H9 (cell line): ENCODE measurements at regions not wholly inside any gene's neighbourhood (a gene's known extent, or its start where the extent isn't known, plus 50 kb on each side); places are given as distances from the start of the nearest gene placed in this dataset.

Source experiments
- DNase-seq: peaks from one replicate; pipeline ENCODE4 v3.0.0-alpha.2; 2017
- H2AFZ ChIP-seq: one replicate; pipeline ENCODE4 v1.6.1; 2013; ENCODE audit warnings: mild to moderate bottlenecking, low read length, control low read depth, moderate library complexity
- H2AK5ac ChIP-seq: 2 replicates; pipeline ENCODE4 v1.6.1; 2013; ENCODE audit warnings: low read length, control low read depth, mixed read lengths; ENCODE audit not compliant: insufficient read length
- H2BK120ac ChIP-seq: one replicate; pipeline ENCODE4 v1.6.1; 2013; ENCODE audit warnings: low read depth, mild to moderate bottlenecking, low read length, control low read depth, inconsistent platforms; ENCODE audit not compliant: poor library complexity, severe bottlenecking
- H2BK12ac ChIP-seq: 2 replicates; pipeline ENCODE4 v1.6.1; 2013; ENCODE audit warnings: low read length, control low read depth, mixed read lengths, low read depth; ENCODE audit not compliant: insufficient read length
- H2BK15ac ChIP-seq: 2 replicates; pipeline ENCODE4 v1.6.1; 2013; ENCODE audit warnings: low read depth, low read length, control low read depth
- H2BK20ac ChIP-seq: one replicate; pipeline ENCODE4 v1.6.1; 2013; ENCODE audit warnings: low read depth, mild to moderate bottlenecking, low read length, control low read depth, inconsistent platforms; ENCODE audit not compliant: poor library complexity, severe bottlenecking
- H2BK5ac ChIP-seq: 2 replicates; pipeline ENCODE4 v1.6.1; 2013; ENCODE audit warnings: low read length, control low read depth, mixed read lengths; ENCODE audit not compliant: insufficient read length
- H3K14ac ChIP-seq: 2 replicates; pipeline ENCODE4 v1.6.1; 2013; ENCODE audit warnings: low read length, control low read depth; ENCODE audit not compliant: insufficient read depth
- H3K18ac ChIP-seq: 2 replicates; pipeline ENCODE4 v1.6.1; 2013; ENCODE audit warnings: low read depth, mild to moderate bottlenecking, mixed read lengths, low read length, control low read depth; ENCODE audit not compliant: insufficient read length
- H3K23ac ChIP-seq: 2 replicates; pipeline ENCODE4 v1.6.1; 2013; ENCODE audit warnings: low read length, control low read depth, mixed read lengths, low read depth; ENCODE audit not compliant: insufficient read length
- H3K23me2 ChIP-seq: 2 replicates; pipeline ENCODE4 v1.6.1; 2013; ENCODE audit warnings: low read depth, mild to moderate bottlenecking, mixed read lengths, low read length, control low read depth; ENCODE audit not compliant: insufficient read length, poor library complexity, severe bottlenecking
- H3K27ac ChIP-seq: 2 replicates; pipeline ENCODE4 v1.5.1; 2013; ENCODE audit warnings: low read length, control low read depth, mixed read lengths, low read depth; ENCODE audit not compliant: insufficient read length
- H3K27me3 ChIP-seq: 2 replicates; pipeline ENCODE4 v1.6.1; 2013; ENCODE audit warnings: low read length, control low read depth, inconsistent platforms; ENCODE audit not compliant: insufficient read depth
- H3K4ac ChIP-seq: 2 replicates; pipeline ENCODE4 v1.6.1; 2013; ENCODE audit warnings: low read depth, mild to moderate bottlenecking, control low read depth, inconsistent platforms, low read length, moderate library complexity
- H3K4me1 ChIP-seq: 2 replicates; pipeline ENCODE4 v1.6.1; 2013; ENCODE audit warnings: low read length, control low read depth, inconsistent platforms; ENCODE audit not compliant: insufficient read depth
- H3K4me2 ChIP-seq: 2 replicates; pipeline ENCODE4 v1.6.1; 2013; ENCODE audit warnings: low read length, control low read depth, mixed read lengths; ENCODE audit not compliant: insufficient read length, insufficient read depth
- H3K56ac ChIP-seq: 2 replicates; pipeline ENCODE4 v1.6.1; 2013; ENCODE audit warnings: low read depth, mild to moderate bottlenecking, mixed read lengths, low read length, control low read depth; ENCODE audit not compliant: insufficient read length
- H3K79me1 ChIP-seq: 2 replicates; pipeline ENCODE4 v1.6.1; 2013; ENCODE audit warnings: low read depth, mild to moderate bottlenecking, moderate library complexity, low read length, control low read depth, inconsistent platforms; ENCODE audit not compliant: insufficient read depth, poor library complexity, severe bottlenecking
- H3K79me2 ChIP-seq: 2 replicates; pipeline ENCODE4 v1.6.1; 2013; ENCODE audit warnings: low read length, control low read depth, inconsistent platforms; ENCODE audit not compliant: insufficient read depth
- H3K9ac ChIP-seq: 2 replicates; pipeline ENCODE4 v1.6.1; 2013; ENCODE audit warnings: low read length, control low read depth, mixed read lengths; ENCODE audit not compliant: insufficient read length; ENCODE audit errors: extremely low read depth
- H3K9me3 ChIP-seq: one replicate; pipeline ENCODE4 v1.6.1; 2013; ENCODE audit warnings: low read depth, low read length, inconsistent platforms; ENCODE audit not compliant: control insufficient read depth
- H3T11ph ChIP-seq: one replicate; pipeline ENCODE4 v1.6.1; 2013; ENCODE audit warnings: mild to moderate bottlenecking, low read length, control low read depth, inconsistent platforms
- H4K20me1 ChIP-seq: one replicate; pipeline ENCODE4 v1.6.1; 2013; ENCODE audit not compliant: control insufficient read depth, insufficient read length, insufficient read depth
- H4K5ac ChIP-seq: 2 replicates; pipeline ENCODE4 v1.6.1; 2013; ENCODE audit warnings: low read depth, mild to moderate bottlenecking, mixed read lengths, low read length, control low read depth; ENCODE audit not compliant: insufficient read length
- H4K8ac ChIP-seq: replicated peaks from 2 replicates; pipeline ENCODE4 v1.6.1; 2013; ENCODE audit warnings: low read length, control low read depth, mixed read lengths, low read depth; ENCODE audit not compliant: insufficient read length
- H4K91ac ChIP-seq: 2 replicates; pipeline ENCODE4 v1.6.1; 2013; ENCODE audit warnings: low read depth, mild to moderate bottlenecking, moderate library complexity, mixed read lengths, low read length, control low read depth; ENCODE audit not compliant: insufficient read length
- H3K27ac Mint-ChIP-seq, 3 experiments: 2 replicates in 2 of 3; 3 replicates in 1 of 3; pipeline ENCODE4 v1.8.0; 2020 to 2021; ENCODE audit warnings: mixed read lengths in 3 of 3, mild to moderate bottlenecking in 1 of 3, moderate library complexity in 1 of 3
- H3K27me3 Mint-ChIP-seq: 2 replicates; pipeline ENCODE4 v1.8.0; 2021; ENCODE audit warnings: low read depth, mild to moderate bottlenecking, moderate library complexity, mixed read lengths
- H3K36me3 Mint-ChIP-seq, 3 experiments: 2 replicates in 2 of 3; 3 replicates in 1 of 3; pipeline ENCODE4 v1.8.0; 2020 to 2021; ENCODE audit warnings: low read depth in 3 of 3, mixed read lengths in 3 of 3; ENCODE audit not compliant: insufficient read depth in 1 of 3
- H3K4me1 Mint-ChIP-seq, 2 experiments: 2 replicates each; pipeline ENCODE4 v1.8.0; 2020; ENCODE audit warnings: mixed read lengths in 2 of 2
- H3K4me3 Mint-ChIP-seq, 2 experiments: 2 replicates in 1 of 2; 3 replicates in 1 of 2; pipeline ENCODE4 v1.8.0; 2020 to 2021; ENCODE audit warnings: mild to moderate bottlenecking in 2 of 2, mixed read lengths in 2 of 2, moderate library complexity in 1 of 2
- H3K9me3 Mint-ChIP-seq, 2 experiments: 2 replicates in 1 of 2; 3 replicates in 1 of 2; pipeline ENCODE4 v1.8.0; 2020; ENCODE audit warnings: mild to moderate bottlenecking in 2 of 2, mixed read lengths in 2 of 2, moderate library complexity in 1 of 2
- WGBS: extraction: QIAGEN DNeasy Blood & Tissue Kit; methylation state at CpG from one replicate; pipeline ENCODE4 v1.1.7; 2013; ENCODE audit warnings: missing lambda C conversion rate, low lambda C conversion rate, mixed read lengths; ENCODE audit not compliant: insufficient read length; ENCODE audit errors: extremely low coverage; 5-methylcytosine and 5-hydroxymethylcytosine counted together
- TF ChIP-seq, protein P1 (sequence below): fragments of 200-600 bp; sonication (generic); conservative IDR thresholded peaks from 3 replicates; pipeline ENCODE4 v1.8.0; 2021; ENCODE audit warnings: antibody characterized with exemption, mild to moderate bottlenecking

DNA sequence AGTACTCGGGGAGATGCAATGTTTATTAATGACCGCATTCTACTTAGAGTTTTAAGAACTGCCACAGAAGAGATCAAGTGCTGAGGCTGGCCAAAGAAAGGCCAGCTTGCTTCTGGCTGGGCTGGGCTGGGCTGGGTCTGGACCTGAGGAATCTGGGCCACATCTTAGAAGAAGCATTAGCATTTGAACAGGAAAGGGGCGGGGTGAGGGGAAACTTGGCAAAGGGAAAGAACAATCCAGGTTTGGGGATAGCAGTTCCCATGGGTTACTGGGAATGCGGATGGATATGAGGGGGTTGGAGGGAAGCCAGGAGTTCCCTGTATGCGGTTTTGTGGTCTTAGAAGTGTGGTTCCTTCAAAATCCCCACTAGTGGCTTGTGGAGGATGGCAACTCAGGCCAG, 83.3 kb downstream of the CLDN34 start:
- Histone ChIP-seq H2AK5ac (no peak overlapping the region), H3K18ac (no peak overlapping the region), H2BK12ac (no peak overlapping the region), H3K79me1 (no peaks in the 10 kb centered on the region), H3K56ac (no peak overlapping the region), H3K4ac (no peak overlapping the region), H4K8ac (no peak overlapping the region), H3K9ac (no peak overlapping the region), H3K9me3 (no peaks in the 10 kb centered on the region), H3K4me1 (peaks cover 23% of the 10 kb centered on the region), H3K14ac (0 out of 2 replicates have a peak overlapping the region, but pooled peaks have one; percentile 0), H4K20me1 (no peaks in the 10 kb centered on the region), H3K27ac (peak overlapping the region; percentile 24), H2BK120ac (no peak overlapping the region), H3T11ph (no peak overlapping the region), H4K91ac (no peak overlapping the region), H2BK5ac (no peak overlapping the region), H3K23ac (no peak overlapping the region), H2BK15ac (no peak overlapping the region), H3K27me3 (no peaks in the 10 kb centered on the region), H3K79me2 (no peaks in the 10 kb centered on the region; the same call in 1 of the 2 replicates), H3K23me2 (no peaks in the 10 kb centered on the region), H2AFZ (no peak overlapping the region), H2BK20ac (no peak overlapping the region), H4K5ac (no peak overlapping the region), H3K4me2 (no peak overlapping the region)
- H3K36me3 Mint-ChIP-seq: peaks cover 7 to 13% (median 11%) of the 10 kb centered on the region in 3 experiments; a peak in 6 of 7 replicates
- peak overlapping the region in 1 of 2 experiments; percentile 15; a peak in 1 of 5 replicates for H3K4me3 Mint-ChIP-seq
- WGBS: no CpG with 5 or more reads among the region's 5 CpGs
- TF ChIP-seq, protein P1, sequence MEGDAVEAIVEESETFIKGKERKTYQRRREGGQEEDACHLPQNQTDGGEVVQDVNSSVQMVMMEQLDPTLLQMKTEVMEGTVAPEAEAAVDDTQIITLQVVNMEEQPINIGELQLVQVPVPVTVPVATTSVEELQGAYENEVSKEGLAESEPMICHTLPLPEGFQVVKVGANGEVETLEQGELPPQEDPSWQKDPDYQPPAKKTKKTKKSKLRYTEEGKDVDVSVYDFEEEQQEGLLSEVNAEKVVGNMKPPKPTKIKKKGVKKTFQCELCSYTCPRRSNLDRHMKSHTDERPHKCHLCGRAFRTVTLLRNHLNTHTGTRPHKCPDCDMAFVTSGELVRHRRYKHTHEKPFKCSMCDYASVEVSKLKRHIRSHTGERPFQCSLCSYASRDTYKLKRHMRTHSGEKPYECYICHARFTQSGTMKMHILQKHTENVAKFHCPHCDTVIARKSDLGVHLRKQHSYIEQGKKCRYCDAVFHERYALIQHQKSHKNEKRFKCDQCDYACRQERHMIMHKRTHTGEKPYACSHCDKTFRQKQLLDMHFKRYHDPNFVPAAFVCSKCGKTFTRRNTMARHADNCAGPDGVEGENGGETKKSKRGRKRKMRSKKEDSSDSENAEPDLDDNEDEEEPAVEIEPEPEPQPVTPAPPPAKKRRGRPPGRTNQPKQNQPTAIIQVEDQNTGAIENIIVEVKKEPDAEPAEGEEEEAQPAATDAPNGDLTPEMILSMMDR: no peak
- peaks cover 57 to 58% of the 10 kb centered on the region in 2 experiments for H3K4me1 Mint-ChIP-seq
- H3K27me3 Mint-ChIP-seq: no peaks in the 10 kb centered on the region
- peak; percentile 63 for DNase-seq
- H3K9me3 Mint-ChIP-seq: peaks cover 46 to 52% of the 10 kb centered on the region in 2 experiments
- H3K27ac Mint-ChIP-seq: peak overlapping the region; percentile 78 to 91 (median 89); a peak in 6 of 7 replicates
